ENCODE measurements at regions not wholly inside any gene's neighbourhood (a gene's known extent, or its start where the extent isn't known, plus 50 kb on each side); places are given as distances from the start of the nearest gene placed in this dataset.

DNA sequence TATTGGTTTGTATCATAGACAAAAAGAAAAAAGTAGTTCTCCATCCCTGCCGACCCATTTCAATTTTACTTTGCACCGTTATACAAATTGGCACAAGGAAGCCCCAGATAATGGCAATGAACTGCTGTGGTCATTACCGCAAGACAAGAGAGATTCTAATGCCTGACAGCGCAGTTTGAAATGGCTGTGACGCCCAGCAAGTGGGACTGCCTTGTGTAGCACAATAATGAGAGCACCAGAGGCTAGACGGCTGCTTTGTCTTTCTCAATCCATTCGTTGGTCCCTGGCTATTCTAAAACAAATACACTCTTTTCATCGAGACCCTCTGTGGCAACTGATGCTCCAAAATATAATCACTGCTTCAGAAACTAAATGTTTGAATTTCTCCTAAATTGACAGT, 192.4 kb upstream of the NEIL3 start:
- no peak for DNase-seq

DNA sequence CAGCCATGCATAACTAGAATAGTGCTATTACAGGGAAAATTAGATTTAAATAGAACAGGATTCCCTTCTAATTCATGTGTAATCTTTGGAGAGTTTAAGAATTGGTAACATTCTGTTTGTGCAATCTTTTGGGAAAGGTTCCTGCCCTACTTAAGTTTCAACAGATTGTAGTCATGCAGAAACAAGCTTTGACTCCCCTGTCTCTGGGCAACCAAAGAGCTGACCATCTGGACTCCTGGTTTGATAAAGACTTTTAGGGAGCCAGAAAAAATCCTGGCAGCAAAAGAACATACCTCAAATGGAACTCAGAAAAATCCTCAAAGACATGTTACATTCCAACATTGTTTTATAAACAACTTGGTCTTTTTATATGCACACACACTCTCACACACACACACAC, 191.1 kb upstream of the NEIL3 start:
- no peak for DNase-seq

DNA sequence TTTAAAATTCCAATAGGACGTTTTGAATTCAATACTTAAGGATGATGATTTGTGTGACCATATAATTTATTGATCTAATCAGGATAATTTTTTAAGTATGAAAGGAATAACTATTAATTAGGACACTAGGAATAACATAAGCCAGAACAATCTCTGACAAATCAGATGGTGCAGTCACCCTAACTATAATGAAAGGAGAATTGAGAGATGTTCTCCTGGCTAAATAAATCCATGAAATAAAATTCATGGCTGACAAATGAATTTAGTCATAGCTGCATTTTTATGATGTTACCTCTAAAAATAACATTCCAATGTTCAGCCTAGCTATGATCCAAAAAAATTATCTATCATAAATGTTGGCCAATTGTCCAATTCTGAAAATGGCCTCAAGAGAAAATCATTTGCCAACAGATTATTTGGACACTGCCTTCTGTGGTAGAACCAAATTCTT, 190.6 kb upstream of the NEIL3 start:
- DNase-seq: no peak

DNA sequence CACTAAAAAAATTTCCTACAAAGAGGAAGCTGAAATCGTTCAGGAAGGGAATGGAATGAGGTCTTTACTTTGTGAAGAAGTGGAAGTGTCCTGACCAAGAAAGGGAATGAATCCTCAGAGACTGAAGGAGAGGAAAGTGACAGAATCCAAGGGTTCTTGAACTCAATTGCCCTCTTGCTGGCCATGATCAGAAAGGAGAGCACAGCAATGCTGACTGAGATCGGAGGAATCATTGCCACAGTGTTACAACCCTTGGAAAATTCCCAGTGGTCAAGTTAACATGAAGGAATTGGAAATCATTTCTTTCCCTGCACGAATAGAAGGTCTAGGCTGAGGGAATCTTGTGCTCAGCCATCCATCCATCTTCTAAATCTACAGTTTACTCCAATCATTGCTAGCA, 190.0 kb upstream of the NEIL3 start:
- no peak for DNase-seq

DNA sequence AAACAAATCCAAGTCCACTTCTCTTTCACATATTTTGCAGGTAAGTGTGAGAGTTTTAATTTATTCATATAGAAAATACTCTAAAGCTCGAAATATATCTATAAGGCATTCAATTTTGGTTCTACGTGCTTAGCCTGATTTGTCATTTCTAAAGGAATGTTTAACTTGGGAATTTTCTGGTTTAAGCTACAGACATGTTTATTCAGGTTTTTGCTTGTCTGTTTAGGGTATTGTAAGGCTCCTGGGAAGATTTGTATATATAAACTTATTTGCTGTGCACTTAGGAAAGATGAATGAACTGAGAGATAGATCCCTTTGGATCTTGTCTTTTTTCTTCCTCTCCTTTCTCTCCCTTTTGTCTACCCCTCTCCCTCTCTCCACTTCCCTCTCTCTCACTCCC, 185.9 kb upstream of the NEIL3 start:
- no peak for DNase-seq

GRCh38 chr4:177124349-177125064, 185.2 kb upstream of the NEIL3 start:
- no peak for DNase-seq

- DNase-seq: no peak
Observed at GRCh38 chr4:177125656-177126055, 184.0 kb upstream of the NEIL3 start.

GRCh38 chr4:177127658-177128057, 182.0 kb upstream of the NEIL3 start:
- no peak for DNase-seq

GRCh38 chr4:177128306-177128705, 181.4 kb upstream of the NEIL3 start:
- DNase-seq: no peak

DNA sequence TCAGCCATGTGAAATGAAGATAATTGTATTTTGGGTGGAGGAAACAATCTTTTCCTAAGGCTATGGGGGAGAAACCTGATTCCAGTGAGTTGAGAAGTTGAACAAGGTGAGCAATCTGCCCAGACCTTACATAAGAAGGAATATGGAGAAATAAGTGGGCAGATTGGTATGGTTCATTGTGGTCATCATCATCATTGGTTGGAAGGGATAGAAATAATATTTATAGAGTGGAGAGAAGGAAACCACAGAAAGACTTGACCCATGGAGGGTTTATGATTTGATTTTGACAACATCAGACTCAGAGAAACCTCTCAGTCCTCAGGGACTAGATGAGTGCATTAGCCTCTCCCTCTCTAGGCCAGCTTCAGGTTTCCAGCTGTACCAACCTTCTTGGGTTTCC, 177.9 kb upstream of the NEIL3 start:
- DNase-seq: no peak

DNA sequence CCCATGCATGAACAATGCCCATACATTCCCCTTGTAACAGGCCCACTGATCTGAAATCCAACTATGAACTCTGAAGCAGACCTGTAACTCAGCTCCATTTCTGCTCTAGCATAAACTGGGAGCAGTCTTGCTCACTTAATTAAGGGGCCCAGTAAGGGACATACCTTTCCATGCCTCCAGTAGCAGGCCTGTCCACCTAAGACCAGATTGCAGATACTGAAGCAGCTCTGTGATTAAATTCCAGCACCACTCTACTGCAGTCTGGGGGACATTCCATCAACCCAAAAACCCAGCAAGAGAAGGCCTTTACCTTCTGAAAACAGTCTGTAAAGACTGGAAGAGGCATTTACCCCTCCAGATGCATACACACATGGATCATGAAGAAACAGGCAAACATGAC, 162.0 kb upstream of the NEIL3 start:
- DNase-seq: no peak

- DNase-seq: no peak
Observed at GRCh38 chr4:177155454-177155853, 154.2 kb upstream of the NEIL3 start.

GRCh38 chr4:177159600-177159999, 150.1 kb upstream of the NEIL3 start:
- DNase-seq: no peak

GRCh38 chr4:177161781-177162180, 147.9 kb upstream of the NEIL3 start:
- no peak for DNase-seq

GRCh38 chr4:177163532-177163931, 146.1 kb upstream of the NEIL3 start:
- peak; percentile 10 for DNase-seq

- DNase-seq: no peak
Observed at GRCh38 chr4:177171588-177171987, 138.1 kb upstream of the NEIL3 start.

- DNase-seq: no peak
Observed at GRCh38 chr4:177175473-177175872, 134.2 kb upstream of the NEIL3 start.

DNA sequence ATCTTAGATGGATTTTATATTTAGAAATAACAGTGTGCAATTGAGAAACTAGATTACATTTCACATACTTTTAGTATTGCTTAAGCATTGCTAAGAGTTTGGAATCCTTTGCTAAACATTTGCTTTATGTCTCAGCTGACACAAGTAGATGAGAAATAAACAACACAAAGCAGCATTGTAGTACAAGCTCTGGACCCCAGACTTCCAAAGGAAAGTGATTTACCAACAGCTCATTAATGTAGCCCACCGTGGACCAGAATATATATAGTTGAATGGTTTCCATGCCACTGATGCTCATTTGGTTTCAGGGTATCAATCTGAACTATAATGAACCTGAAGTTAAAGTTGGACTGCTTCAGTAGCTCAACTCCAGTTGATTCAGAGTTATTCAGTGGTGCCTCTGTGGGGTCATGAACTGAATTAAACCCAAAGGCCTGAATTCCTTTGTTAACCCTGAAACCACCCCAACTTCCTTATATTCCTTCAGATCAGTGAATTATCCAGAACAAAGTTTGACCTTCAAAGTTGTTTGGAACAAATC, 132.1 kb upstream of the NEIL3 start:
- DNase-seq: no peak

GRCh38 chr4:177178246-177178645, 131.4 kb upstream of the NEIL3 start:
- DNase-seq: no peak

GRCh38 chr4:177182166-177182565, 127.5 kb upstream of the NEIL3 start:
- no peak for DNase-seq

DNA sequence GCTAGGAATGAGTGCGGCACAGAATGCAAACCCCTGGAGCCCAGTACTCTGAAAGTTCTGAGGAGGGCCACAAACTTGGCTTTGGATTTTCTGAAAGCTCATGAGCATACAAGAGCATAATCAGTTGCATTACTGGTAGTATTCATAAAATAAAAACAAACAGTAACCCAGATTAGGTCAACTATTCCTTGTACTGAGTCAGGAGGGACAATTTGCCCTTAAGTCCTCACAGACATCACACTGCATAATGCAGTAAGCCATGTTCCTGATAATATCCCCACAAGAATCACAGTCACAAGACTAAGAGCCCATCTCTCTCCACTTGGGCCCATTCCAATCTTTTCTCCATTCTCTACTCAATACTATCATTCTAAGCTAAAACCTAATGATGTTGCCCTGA, 126.9 kb upstream of the NEIL3 start:
- no peak for DNase-seq

GRCh38 chr4:177185151-177185550, 124.5 kb upstream of the NEIL3 start:
- DNase-seq: no peak

GRCh38 chr4:177185579-177185978, 124.1 kb upstream of the NEIL3 start:
- DNase-seq: no peak

DNA sequence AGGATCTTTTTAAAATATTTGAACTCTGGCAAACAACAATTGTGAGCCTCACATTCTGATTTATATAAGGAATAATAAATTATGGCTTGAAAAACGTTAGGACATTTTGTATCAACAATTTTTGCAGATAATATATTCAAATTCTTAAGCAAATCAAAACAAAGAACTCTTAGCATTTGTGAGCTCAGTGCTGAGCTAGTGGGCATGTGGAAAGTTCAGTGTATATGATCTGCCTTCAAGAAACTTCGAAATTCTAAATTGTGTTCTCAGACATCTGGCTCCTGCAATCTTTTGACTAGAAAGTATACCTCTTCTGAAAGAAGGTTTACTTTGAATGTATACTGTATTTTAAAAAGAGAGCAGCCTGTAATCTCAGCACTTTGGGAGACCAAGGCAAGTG, 122.3 kb upstream of the NEIL3 start:
- no peak for DNase-seq

- DNase-seq: no peak
Observed at GRCh38 chr4:177190995-177191580, 118.6 kb upstream of the NEIL3 start.

Data from hematopoietic multipotent progenitor cell treated with erythropoietin and hydrocortisone succinate and interleukin-3 and kit ligand, for 4 days (in vitro differentiated cells).